ENCODE measurements at regions not wholly inside any gene's neighbourhood (a gene's known extent, or its start where the extent isn't known, plus 50 kb on each side); places are given as distances from the start of the nearest gene placed in this dataset.
"Not testable (repeated sequence)": the region's sequence is repeated elsewhere in the genome, so short reads cannot be mapped to it uniquely, and the experiment has no call there.

DNA sequence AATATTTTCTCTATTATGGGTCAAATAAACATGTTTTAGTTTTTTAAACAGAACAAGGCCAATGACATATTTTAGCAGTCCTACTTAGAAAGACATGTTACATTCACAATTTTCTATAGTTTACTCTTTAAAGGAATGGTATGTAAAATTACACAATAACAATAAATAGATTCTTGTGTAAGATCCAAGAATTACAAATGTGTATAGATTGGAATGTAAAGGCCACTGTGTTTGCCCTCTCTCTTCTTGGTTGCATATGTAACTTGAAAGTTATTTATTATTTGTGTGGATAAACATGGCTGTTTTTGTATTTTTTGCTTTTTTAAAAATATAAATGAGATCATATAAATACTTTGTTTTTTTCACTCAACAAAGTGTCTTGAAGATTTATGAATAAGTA lies 979.3 kb upstream of the CELF2 start:
- DNase-seq (ENCODE audit: low spot score): no peak

DNA sequence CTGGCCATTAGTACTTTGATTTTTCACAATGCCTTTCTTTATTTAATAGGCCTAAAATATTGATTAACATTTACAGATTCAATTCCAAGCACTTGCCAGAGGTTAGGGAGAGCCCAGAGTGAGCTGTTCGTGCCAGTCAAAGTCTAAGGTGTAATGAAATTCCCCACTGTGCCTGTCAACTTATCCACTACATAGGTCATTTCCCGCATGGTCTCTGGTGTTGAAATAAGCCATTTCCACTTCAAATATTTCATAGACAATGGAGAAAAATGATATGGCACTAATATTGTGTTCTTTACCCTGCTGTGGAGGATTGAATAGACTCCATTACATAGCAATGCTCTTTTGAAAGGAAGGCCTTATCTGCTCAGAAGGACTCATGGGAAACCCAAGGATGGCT lies 978.1 kb upstream of the CELF2 start:
- no peak for DNase-seq (ENCODE audit: low spot score)

DNA sequence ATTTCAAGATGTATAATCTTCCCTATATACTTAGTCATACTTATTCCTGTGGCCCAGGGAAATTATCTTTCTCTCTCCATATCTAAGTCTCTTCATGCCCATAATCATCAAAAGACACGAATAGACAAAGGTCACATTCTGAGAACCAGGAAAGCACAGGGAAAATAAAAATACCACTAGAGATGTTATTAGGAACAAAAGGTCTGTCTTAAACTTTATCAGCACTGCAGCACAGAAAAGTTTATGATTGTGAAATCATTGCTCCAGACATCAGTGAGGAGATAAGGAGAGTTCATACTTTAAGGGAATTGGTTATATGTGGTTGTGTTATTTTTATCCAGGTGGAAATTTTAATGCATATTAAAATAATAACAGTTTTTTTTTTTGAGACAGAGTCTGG lies 974.6 kb upstream of the CELF2 start:
- DNase-seq (ENCODE audit: low spot score): no peak

DNA sequence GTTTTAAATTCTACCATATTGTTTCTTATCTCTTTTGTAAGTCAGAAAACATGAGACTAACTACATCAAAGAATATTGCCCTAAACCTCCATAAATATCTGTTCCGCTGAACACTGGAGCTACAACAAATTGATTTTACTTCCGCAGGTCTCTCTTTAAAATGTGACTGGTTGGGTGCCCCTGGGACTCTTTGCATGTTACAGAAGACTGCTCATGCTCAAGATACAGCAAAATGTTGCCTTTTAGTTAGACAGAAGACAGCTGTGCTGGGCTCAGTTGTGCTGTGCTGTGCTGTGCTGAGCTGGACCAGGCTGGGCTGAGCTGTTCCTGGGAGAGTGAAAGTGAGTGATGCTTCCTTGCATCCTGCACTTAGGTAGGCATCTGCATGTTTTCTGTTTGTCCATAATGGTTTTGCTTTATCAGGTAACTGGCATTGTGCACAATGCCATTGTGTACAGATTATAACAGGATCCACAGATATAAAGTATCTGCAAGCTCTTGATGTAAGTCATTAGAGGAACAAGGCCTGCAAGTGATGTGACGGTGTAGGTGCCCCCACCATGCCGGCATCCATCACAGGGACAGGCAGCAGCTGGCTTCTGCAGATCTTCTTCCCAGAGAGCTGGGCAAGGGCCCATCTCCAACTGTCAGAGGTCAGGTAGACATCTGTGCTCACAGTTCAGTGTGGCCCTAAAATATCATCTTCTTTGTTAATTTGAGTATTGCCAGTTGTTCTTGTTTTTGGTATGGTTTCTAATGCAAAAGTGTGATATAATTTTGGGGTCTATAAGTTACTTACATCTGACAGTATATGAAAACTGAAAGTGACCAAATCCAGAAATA lies 972.5 kb upstream of the CELF2 start:
- DNase-seq (ENCODE audit: low spot score): peak; percentile 84

DNA sequence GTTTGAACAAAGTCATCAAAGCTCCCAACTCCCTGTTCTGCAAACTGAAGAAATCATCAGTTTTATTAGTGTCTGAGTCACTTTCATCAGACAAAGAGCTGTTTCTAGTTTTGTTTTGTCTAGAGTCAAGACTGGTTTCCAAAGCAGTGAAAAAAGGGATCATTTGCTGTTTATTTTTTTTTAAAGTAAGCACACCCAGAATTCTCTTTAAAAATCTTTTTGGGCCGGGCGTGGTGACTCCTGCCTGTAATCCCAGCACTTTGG lies 972.0 kb upstream of the CELF2 start:
- no peak for DNase-seq (ENCODE audit: low spot score)

DNA sequence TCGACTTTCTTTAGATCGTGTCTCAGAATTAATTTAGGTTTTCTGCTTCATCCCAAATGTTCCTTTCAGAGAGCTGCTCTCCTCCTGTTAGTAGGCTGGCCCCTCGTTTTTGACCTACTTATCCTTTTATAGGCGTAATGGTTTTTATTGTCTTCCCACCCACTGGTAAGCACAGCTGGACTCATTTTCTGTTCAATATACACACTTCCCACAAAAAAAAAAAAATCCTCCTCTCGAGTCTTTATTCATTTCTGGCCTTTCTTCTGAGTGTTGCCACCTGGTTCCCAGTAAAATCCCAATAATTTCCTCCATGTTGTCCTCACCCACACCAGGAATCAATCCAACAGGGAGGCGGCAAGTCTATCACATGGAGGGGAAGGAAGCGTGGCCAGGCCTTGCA lies 970.2 kb upstream of the CELF2 start:
- no peak for DNase-seq (ENCODE audit: low spot score)

DNA sequence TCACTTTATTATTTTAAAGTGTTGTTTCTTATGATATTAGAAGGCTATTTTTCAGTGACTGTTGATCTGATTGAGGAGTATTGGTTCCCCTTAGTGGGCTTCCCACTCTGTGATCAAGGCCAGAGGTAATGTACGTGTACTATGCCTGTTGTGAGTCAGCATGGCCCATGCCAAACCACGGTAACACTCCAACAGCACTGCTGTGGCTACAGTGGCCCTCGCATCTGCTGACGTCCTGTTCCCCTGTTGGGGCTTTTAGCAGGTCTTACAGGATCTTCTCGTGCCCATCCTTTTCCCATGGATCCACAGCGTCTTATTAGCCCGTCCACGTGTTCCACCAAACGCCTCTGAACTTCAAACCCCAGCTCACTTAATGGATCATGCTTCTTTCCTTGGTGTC lies 964.6 kb upstream of the CELF2 start:
- DNase-seq (ENCODE audit: low spot score): no peak

DNA sequence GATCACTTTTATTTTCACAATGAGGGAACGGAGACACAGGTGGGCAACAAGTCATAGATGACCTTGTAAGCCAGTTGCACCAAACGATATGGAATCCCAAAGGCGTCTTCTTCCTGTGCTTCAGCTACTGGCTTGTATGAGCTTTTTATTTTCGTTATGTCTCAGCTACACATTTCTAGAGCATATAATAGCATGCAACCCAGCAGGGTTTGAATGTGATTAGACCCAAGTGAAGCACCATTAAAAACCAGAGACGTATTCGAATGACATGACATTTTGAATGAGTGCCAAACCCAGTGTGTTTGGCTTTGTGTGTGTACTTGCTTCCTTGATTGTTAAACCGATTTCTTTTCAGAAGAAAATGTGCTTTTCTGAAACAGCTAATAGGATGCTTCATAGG lies 963.2 kb upstream of the CELF2 start:
- no peak for DNase-seq (ENCODE audit: low spot score)

DNA sequence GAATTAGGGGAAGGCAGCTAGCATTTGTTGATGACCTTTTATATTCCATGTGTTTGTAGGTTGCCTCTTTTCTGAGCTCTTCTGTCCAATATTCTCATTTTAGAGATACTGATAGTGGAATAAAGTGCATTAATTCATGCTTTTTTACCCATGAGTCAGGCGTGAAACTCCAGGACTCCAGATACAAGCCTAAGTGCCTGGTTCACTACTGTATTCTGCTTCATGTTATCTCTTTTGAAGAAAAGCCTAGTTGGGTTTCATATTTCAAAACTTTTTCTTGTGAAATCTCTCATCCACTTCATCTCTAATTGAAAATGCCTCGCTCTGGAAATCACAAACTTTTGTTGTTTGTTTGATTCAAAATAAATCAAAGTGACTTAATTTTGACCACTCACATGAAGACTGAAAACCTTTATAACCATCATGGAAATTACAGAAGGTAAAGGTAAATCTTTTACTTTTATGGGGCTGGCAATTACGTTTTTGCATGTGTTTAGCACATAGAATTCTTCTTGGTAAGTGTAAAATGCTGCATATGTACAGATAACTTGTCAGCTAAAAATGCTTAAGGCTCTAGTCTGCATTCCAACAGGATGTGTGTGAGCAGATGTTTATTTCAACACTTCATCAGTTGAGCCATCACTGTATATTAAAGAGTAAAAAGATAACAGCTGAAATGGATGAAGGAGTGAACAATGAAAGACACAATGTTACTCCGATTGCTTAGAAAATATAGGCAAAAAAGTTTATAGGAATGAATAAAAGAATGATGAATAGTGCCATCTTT lies 961.8 kb upstream of the CELF2 start:
- DNase-seq (ENCODE audit: low spot score): no peak

DNA sequence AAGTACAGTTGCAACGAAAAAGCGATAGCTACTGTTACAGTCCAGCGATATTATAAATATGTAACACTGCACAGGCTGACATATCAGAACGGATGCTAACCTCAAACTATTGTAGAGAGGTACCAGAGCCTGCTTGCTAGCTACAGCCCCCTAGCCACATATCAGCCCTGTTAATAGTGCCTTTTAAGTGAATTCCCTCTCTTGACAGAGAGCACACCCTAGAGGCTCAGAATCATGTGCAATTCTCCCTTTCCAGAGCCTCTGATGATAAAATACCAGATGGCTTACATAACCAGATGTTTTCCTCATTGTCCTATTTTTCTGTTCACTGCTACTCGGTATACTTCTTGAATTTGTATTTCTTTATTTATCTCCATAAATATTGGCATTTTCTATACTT lies 960.7 kb upstream of the CELF2 start:
- DNase-seq (ENCODE audit: low spot score): peak; percentile 6

DNA sequence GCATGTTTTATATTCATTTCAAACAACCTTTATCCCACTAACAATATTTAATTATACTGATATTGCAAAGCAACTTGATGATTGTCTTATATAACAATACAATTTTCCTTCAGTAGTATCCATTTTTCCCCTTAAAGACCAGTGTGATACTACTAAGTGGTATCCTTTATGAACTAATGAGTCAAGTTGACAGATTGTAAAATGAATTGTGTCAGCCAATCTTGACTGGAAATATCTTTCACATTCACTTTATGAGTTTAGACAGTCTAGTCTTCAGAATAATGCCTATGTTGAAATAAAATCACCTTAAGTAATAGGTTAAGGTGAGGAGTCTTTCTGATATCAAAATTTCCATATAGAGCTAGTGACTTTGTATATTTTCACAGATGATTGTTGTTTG lies 950.0 kb upstream of the CELF2 start:
- DNase-seq (ENCODE audit: low spot score): no peak

DNA sequence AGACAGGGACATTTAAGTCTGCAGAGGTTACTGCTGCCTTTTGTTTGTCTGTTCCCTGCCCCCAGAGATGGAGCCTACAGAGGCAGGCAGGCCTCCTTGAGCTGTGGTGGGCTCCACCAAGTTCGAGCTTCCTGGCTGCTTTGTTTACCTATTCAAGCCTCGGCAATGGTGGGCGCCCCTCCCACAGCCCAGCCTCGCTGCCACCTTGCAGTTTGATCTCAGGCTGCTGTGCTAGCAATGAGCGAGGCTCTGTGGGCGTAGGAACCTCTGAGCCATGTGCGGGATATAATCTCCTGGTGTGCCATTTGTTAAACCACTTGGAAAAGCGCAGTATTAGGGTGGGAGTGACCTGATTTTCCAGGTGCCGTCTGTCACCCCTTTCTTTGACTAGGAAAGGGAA lies 942.8 kb upstream of the CELF2 start:
- not testable (repeated sequence) for DNase-seq (ENCODE audit: low spot score)

DNA sequence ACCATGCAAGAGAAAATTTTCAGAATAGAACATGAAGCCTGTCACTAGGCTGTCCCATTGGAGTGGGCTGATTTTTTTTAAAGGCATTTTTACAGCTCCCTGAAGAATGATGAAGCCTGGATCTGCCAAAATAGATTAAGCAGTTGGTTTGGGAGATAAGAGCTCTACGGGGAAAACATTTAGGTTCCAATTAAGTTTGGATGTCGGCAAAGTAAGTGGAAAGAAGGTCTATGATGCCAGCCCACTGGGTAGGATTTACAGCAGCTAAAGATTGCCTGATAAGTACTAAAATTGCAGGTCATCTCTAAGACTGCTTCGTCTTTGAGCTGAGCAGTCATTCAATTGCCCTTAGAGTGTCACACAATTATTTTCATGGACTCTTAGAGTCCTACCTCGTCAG lies 939.2 kb upstream of the CELF2 start:
- DNase-seq (ENCODE audit: low spot score): no peak

DNA sequence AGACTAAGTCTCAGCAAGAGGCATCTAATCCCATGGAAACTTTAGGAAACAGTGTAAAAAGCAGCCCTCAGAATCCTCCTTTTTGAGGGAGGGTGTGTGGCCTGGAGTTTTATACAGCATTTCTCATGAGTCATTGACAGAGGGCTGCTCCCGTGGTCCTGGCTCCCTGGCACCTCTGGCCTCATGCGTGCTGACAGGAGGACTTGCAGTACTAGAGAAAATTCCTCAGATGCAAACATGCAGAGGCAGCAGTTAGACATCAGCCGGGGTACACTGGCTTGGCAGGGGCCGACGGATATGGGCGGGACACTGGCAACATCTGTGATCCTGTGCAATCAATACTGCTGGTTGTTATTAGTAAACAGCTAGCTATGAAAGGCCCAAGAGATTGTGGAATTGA lies 925.1 kb upstream of the CELF2 start:
- no peak for DNase-seq (ENCODE audit: low spot score)

DNA sequence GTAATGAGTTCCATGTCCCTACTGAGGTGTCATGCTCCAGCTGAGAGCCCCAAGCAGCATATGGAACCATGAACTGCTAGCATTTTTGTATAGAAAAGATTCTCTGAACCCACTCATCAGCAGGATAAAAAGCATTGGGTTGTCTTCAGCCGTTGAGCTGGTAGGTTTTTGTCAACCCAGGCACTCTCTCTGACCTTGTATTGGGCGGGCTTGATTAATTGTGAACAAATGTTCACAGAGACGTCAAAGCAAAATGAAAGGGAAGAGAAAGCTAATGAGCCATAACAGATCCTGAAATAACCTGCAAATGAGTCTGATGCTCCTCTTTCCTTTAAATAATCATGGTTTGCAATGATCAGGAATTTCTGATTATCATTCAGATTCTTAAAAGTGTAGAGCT lies 924.7 kb upstream of the CELF2 start:
- DNase-seq (ENCODE audit: low spot score): no peak

DNA sequence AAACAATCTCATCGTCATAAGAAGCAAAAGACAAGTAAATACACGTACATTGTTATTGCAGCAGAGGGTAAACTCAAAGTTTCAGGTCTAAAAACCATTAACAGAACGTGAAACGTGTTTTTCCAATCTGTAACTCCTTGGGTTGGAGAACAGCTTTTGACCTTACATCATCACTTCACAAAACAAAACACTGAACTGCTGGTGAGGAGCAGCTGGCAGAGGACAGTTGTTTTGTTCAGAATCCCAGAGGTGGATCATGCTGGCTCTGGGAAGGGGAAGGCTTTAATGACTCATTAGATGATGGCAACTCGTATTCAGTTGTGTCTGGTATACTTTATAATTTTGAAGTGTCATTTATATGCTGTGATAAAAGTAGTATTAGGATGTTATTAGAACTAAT lies 923.0 kb upstream of the CELF2 start:
- DNase-seq (ENCODE audit: low spot score): no peak

DNA sequence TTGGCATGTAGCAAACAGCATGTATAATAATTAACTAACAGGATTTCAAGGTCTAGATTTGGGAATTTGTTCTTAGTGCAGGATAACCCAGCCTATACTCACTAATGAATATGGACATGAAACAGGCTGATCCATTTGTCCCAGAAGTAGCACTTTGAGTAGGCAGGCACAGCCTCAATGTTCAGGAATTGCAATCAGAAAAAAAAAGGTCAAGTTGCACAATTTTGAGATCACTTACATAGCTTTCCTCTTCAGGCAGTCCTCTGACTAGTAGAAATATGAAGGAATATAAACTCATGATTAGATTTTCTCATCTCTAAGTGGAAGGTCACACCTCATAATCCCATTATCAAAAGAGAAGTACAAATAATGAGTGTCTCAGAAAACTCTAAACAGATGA lies 921.4 kb upstream of the CELF2 start:
- no peak for DNase-seq (ENCODE audit: low spot score)

DNA sequence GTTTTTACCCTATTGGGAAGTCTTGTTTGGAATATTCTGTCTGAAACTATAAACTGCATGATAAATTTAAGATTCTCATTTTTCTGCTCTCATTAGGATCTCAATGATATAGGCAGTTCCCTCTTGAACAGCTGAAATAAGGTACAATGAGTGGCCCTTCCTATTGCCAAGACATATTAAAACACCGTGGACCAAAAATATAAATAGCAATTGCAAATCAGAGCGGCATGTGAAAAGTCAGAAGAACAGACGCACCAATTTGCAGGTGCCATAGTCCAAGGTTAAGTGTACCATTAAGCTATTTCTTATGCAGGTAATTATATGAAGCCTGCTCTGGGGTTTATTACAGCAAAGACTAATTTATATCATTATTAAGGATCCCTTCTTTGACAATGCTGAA lies 920.8 kb upstream of the CELF2 start:
- no peak for DNase-seq (ENCODE audit: low spot score)

DNA sequence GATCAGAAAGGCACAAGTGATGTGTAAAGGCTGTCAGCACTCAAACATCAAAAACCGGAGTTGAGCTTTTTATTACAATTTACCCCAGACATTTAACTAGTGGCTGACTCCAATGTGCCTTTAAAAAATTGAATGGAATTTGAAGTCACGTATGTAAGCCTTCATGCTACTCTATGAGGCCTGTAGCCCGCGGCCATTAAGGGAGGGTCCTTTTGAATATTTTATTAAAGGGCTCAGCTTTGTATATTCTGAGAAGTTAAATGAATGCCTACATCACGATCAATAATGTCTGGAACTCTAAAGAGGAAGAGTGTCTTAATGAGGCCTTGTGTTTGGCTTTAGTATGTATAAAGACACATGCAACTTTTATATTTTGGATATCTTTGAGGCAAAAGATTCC lies 916.6 kb upstream of the CELF2 start:
- no peak for DNase-seq (ENCODE audit: low spot score)

DNA sequence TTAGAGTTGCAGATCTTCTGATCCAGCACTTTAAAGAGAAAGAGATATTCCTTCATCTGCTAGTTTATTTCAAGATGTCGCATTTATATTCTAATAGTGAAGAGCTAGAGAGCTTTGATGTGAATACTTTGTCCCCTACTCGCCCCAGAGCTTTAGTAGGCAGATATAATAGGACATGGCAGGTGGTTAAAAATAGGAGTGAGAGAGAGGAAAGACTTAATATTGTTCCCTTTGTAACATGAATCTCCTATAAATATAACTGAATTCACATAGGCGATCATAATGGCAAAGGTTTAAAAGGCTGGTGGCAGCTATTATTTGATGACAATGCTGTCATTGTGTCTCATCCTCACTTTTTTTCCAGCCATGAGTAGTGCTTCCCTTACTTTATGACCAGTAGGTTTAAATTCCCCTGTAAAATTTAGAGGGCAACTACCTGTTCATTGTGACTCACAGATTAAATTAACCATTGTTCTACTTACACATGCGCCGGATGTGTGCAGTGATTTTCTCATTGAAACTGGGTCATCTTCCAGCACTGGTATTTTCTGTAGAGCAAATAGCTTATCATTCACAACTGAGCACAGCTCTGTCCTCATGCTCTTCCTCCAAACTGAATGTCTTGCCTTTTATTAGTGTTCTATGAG lies 906.7 kb upstream of the CELF2 start:
- DNase-seq (ENCODE audit: low spot score): no peak

DNA sequence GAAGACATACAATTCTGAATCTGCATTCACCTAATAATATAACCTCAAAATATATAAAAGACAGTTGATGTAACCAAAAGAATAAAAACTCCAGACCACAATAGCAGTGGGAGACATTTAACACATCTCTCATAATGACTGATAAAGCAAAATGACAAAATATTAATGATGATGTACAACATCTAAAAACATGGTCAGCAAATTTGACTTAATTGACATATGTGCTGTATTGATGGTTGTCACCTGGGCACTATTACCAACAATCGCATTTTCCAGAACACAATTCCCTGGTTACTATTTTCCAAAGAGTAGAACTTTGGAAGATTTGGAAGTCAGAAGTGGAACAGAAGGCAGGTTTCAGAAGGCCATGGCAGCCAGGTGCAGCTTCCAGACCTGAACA lies 899.5 kb upstream of the CELF2 start:
- DNase-seq (ENCODE audit: low spot score): no peak

DNA sequence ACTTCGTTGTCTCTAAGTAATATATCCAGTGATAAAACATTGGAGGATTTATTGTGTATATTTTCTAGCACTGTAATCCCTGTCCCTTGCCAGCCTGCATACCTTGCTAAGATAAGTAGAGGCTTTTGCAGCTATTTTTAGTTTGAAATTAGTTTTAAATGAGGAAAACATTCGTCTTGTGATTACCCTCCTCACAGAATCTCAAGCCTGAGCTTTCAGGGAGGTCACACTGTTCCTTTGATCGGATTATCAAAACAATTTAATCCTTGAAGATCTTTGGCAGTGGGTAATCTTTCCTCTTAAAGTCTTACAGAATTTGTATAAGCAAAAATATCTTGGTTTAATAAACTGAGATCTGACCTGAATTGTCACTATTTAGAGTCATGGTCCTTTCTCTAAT lies 897.0 kb upstream of the CELF2 start:
- no peak for DNase-seq (ENCODE audit: low spot score)

DNA sequence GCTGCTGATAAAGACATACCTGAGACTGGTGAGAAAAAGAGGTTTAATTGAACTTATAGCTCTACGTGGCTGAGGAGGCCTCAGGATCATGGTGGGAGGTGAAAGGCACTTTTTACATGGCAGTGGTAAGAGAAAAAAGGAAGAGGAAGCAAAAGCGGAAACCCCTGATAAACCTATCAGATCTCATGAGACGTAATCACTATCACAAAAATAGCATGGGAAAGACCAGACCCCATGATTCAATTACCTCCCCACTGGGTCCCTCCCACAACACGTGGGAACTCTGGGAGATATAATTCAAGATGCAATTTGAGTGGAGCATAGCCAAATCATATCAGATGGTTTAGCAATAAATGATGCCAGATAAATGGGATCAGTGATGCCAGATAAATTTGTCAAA lies 892.0 kb upstream of the CELF2 start:
- DNase-seq (ENCODE audit: low spot score): no peak

DNA sequence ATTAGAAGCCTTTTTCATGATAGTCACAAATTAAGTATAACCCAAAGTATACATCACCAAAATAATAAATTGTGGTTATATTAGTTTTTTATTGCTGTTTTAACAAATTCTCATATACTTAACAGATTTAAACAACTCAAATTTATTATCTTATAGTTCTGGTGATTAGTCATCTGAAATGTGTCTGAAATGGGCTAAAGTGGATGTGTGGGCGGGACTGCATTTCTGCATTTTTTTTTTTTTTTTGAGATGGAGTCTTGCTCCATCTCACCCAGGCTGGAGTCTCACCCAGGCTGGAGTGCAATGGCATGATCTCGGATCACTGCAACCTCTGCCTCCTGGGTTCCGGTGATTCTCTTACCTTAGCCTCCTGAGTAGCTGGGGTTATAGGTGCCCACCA lies 891.5 kb upstream of the CELF2 start:
- DNase-seq (ENCODE audit: low spot score): no peak

All from NAMALWA (cell line).